GM21529 (cell line): ENCODE measurements at regions not wholly inside any gene's neighbourhood (a gene's known extent, or its start where the extent isn't known, plus 50 kb on each side); places are given as distances from the start of the nearest gene placed in this dataset.

ENCODE experiments used
- ATAC-seq: cut with Tn5 transposase; IDR thresholded peaks from one replicate; pipeline ENCODE4 v1.9.1; 2021; ENCODE audit not compliant: unreplicated experiment

- ATAC-seq, result no peak
Measured at GRCh38 chr3:56985878-56986277, 74.6 kb upstream of the SPATA12 start.

- ATAC-seq, result no peak
Measured at GRCh38 chr3:56985460-56985859, 75.0 kb upstream of the SPATA12 start.

GRCh38 chr3:56983427-56983826, 77.0 kb upstream of the SPATA12 start:
- no peak for ATAC-seq

- no peak for ATAC-seq
Measured at GRCh38 chr3:56981445-56982230, 78.8 kb upstream of the SPATA12 start.

GRCh38 chr3:56980798-56981390, 79.6 kb upstream of the SPATA12 start:
- no peak for ATAC-seq

- ATAC-seq, result no peak
Measured at GRCh38 chr3:56980243-56980642, 80.2 kb upstream of the SPATA12 start.

- ATAC-seq, result no peak
Measured at GRCh38 chr3:56979791-56980190, 80.7 kb upstream of the SPATA12 start.

GRCh38 chr3:56977561-56977889, 82.9 kb upstream of the SPATA12 start:
- no peak for ATAC-seq

GRCh38 chr3:56976651-56977560, 83.6 kb upstream of the SPATA12 start:
- ATAC-seq, result no peak

- no peak for ATAC-seq
Measured at GRCh38 chr3:56975567-56975966, 84.9 kb upstream of the SPATA12 start.

GRCh38 chr3:56974247-56974930, 86.1 kb upstream of the SPATA12 start:
- no peak for ATAC-seq

- ATAC-seq, result no peak
Measured at GRCh38 chr3:56971816-56972215, 88.6 kb upstream of the SPATA12 start.

- no peak for ATAC-seq
Measured at GRCh38 chr3:56971261-56971660, 89.2 kb upstream of the SPATA12 start.

GRCh38 chr3:56970461-56970879, 90.0 kb upstream of the SPATA12 start:
- ATAC-seq, result no peak

GRCh38 chr3:56969851-56970250, 90.6 kb upstream of the SPATA12 start:
- ATAC-seq, result no peak

- ATAC-seq, result no peak
Measured at GRCh38 chr3:56966509-56966908, 94.0 kb upstream of the SPATA12 start.

- no peak for ATAC-seq
Measured at GRCh38 chr3:56966104-56966503, 94.4 kb upstream of the SPATA12 start.

GRCh38 chr3:56962922-56963321, 97.5 kb upstream of the SPATA12 start:
- ATAC-seq, result no peak

- no peak for ATAC-seq
Measured at GRCh38 chr3:56962206-56962605, 98.3 kb upstream of the SPATA12 start.

GRCh38 chr3:56960234-56960917, 100.1 kb upstream of the SPATA12 start:
- ATAC-seq, result peak; percentile 59

GRCh38 chr3:56958879-56959278, 101.6 kb upstream of the SPATA12 start:
- ATAC-seq, result no peak
